ENCODE measurements at regions not wholly inside any gene's neighbourhood (a gene's known extent, or its start where the extent isn't known, plus 50 kb on each side); places are given as distances from the start of the nearest gene placed in this dataset.
A peak's percentile ranks its signal among the peaks of the same experiment; 100 is the strongest.
"Not testable (repeated sequence)": the region's sequence is repeated elsewhere in the genome, so short reads cannot be mapped to it uniquely, and the experiment has no call there.

- not testable (repeated sequence) for DNase-seq
Measured at GRCh38 chr5:117304512-117305107, 730.0 kb upstream of the SEMA6A start.

- DNase-seq = no peak
Measured at GRCh38 chr5:117302949-117303348, 728.3 kb upstream of the SEMA6A start.

- no peak for DNase-seq
Measured at GRCh38 chr5:117302473-117302872, 727.9 kb upstream of the SEMA6A start.

DNA sequence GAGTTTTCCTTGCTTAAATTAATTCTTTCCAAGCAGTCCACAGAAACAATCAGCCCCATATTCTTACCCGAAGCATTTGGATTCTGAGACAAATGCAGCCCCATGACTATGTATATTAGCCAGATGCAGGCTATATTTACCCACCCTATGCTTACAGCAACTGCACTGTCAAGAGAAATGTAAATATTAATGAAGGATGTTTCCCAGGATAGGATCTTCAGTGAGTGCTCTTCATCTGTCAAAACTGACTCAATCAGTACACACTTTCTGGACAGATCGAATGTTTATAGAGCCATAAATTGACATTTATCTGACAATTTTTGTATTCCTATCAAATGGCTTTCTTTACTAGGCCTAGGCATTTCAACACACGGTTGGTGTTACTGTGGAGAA is 725.3 kb upstream of the SEMA6A start:
- no peak for DNase-seq

DNA sequence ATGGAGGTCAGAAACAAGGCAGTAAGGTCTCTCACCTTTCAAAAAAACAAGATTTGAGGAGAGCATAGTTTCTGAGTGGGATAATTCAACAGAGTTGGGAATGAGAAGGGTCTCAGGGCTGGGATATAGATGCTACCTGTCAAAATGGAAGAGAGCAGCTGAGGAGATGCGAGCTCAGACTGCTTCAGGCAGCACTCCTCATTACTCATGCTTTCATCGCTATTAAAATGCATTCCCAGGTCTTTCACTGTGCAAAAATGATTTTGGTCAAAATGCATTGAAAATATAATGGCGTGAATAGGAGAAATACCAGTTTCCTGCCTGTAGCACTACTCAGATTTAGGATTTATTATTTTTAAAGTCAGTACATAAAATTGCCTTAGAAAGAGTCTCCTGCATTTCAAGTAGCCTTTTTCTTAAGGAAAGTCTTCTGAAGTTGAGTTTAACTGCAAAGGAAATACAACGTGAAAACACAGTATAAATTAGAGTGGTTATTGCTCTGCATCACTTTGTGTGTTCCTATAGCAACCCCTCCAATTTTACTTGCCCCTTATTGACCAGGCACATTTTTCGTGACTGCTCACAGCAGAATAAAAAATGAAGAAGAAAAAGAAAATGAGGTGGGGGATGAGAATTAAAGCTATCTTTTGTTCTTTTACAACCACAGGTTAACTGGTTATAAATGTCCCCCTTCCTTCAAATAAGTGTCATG is 724.8 kb upstream of the SEMA6A start:
- no peak for DNase-seq

- no peak for DNase-seq
Measured at GRCh38 chr5:117296872-117297271, 722.2 kb upstream of the SEMA6A start.

DNA sequence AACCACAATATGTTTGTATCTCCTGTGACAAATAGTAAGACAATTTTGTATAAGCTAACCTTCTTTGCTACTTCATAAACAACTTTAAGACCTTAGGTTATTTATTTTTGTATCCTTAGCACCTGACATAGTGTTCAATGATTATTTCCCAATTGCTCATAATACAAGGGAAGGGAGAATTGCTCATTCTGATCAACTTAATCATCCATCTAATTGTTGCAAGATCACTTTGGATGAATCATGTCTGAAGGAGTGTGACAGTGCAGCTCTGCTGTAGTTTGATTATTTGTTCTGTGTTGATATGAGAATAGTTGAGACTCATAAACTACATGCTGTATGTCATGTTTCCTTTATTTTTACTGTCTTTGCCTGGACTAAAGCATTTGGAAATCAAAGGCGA is 721.3 kb upstream of the SEMA6A start:
- no peak for DNase-seq

GRCh38 chr5:117286813-117287212 is 712.2 kb upstream of the SEMA6A start:
- no peak for DNase-seq

GRCh38 chr5:117271656-117272055 is 697.0 kb upstream of the SEMA6A start:
- DNase-seq = no peak

- no peak for DNase-seq
Measured at GRCh38 chr5:117266280-117266679, 691.7 kb upstream of the SEMA6A start.

DNA sequence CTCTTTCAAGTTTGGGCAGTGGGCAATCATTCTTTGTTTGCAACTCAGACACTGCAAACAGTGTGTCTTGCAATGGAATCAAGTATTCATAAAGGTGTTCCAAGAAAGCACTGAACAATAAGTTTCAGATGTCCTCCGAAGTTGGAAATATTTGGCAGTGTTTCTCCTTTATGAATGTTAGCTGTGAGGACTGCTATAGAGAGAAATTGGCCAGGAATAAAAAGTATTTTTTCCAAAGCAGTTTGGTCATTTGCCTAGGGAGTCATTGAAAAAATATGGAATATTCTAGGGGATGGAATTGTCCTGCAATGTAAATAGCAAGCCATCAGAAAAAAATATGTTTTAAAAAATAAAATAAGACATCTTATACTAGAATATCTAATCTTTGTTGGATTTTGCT is 688.6 kb upstream of the SEMA6A start:
- DNase-seq = peak; percentile 67

DNA sequence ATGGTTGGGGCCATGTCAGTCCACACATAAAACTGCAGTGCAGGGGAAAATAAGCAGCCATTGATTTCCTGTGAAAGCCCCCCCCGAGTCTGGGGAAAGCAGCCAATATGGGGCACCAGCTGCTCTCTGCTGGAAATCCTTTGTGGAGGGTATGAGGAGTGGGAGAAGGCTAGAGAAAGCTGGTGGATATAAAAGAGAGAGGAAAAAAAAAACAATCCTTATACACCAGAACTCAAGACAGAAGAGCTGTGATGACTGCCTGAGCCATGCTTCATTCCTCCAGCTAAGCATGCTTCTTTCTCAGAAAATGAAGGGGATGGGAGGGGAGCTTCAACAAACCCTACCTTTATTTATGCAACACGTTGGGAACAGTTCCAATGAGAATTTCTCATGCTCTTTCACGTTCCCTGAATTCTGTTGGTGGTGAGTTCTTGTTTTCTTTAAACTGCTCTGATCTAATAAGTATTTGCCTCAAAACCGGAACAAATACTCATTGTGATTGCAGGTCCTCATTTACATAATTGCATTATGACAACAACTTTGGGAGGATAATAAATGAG is 688.0 kb upstream of the SEMA6A start:
- DNase-seq = peak; percentile 17

- no peak for DNase-seq
Measured at GRCh38 chr5:117261948-117262571, 687.4 kb upstream of the SEMA6A start.

DNA sequence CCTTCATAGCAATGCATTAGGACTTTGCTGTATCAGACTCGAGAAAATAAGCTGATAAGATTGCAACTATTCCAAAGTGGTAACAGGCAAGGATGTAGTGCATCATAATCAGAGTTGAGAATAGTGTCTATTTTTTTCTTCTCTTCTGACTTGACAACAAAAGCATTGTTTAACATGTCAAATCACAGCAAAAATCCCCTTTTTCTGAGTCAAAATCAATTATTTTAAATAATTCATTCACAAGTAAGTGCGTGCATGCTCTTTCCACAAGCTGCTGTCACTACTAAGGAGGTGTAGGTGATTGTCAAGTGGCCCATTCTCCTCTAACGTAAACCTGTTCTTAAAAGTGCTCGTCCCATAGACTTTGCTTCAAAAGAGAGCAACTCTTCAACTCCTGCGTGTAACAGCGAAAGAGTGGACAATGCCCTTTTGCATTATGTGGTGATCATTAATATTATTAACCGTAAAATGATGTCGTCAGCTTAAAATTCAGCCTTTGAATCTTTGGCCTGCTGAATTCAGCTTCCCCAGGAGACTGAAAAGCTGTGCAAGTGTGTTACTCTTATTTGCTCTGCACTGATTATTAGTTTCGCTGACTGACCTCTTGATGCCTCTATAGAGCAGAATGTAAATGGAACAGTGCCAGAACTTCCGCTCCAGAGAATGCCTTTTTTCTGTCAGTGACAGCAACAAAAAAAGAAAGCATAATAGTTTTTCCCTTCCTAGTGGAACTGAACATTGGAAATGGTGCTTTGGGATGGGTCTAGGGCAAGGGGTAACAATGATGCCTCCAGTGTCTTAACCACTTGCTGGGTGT is 680.8 kb upstream of the SEMA6A start:
- peak; percentile 42 for DNase-seq

DNA sequence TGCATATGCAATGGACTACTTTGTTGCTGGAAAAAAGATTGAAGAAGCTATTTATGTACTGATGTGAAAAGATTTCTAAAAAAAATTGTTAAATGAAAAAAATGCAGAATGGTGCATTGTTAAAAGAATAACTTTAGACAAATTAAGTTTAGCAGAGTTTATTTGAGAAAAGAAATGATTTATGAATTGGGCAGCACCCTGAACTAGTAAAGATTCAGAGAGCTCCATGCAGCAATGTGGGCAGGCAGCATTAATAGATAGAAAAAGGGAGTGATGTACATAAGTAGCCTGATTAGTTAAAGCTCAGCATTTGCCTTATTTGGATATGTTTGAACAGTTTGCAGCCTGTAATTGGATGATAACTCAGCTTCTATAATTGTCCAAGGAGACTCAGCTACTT is 677.9 kb upstream of the SEMA6A start:
- DNase-seq = no peak

- no peak for DNase-seq
Measured at GRCh38 chr5:117249086-117249815, 674.6 kb upstream of the SEMA6A start.

DNA sequence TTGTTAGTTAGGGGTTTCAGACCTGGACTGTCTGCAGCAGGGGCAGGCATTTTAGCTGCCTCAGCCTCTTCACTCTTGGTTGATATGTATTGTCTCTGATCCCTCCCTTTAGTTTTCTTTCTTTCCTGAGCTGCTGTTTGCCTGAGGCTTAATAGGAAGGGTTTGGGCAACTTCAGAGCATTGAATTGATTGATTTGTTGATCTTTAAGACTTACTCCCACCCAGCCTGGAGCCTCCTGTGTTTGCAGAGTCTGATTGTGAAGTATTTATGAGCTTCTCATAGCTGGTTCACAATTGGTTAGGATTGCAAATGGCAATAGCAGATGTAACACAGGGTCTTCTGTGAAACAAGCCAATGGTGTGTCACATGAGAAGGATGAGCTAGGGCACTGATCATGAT is 671.8 kb upstream of the SEMA6A start:
- no peak for DNase-seq

GRCh38 chr5:117245130-117245529 is 670.5 kb upstream of the SEMA6A start:
- DNase-seq = no peak

DNA sequence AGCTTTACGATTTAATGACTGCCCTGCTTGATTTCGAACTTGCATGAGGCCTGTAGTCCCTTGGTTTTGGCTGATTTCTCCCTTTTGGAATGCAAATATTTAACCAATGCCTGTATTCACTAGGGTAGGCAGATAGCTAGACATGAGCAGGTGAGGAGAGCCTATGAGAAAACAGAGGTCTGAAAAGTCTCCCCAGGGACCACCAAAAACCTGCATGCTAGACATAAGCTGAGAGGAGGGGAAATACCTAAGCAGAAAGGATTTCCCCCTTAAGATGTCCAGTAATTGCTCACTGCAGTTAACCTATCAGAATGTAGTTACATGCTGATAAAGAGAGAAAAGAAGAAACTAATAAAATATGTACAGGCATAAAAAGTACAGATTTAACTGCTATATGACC is 667.4 kb upstream of the SEMA6A start:
- no peak for DNase-seq

- no peak for DNase-seq
Measured at GRCh38 chr5:117236941-117237340, 662.3 kb upstream of the SEMA6A start.

DNA sequence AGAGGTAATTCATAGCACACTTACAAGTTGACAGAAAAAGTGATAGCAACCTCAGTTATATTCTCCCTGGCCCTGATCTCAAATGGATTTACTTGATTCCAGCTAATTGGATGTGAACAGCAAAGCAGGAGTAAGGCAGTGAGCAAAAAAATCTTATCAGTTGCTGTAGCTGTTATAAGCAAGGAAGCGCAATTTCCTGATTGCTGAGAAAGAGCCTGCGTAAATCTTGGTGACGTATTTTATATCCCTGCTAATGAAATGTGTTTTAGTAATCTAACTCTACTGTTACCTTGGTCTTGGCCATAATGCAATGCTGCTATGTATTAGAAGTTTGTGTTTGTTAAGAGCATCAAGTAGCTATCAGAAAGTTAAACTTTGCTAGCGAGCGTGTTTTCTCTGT is 661.2 kb upstream of the SEMA6A start:
- DNase-seq = no peak

DNA sequence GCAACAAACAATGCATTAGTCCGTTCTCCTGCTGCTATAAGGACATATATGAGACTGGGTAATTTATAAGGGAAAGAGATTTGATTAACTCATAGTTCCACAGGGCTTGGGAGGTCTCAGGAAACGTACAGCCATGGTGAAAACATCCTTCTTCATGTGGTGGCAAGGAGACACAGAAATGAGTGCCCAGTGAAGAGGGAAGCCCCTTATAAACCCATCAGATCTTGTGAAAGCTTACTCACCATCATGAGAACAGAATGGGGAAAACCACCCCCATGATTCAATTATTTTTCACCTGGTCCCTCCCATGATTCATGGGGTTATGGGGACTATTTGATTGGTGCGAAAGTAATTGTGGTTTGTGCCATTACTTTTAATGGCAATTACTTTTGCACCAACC is 655.8 kb upstream of the SEMA6A start:
- no peak for DNase-seq

All from muscle of arm (tissue), 1 donor.